Calu3 (cell line): ENCODE measurements at regions not wholly inside any gene's neighbourhood (a gene's known extent, or its start where the extent isn't known, plus 50 kb on each side); places are given as distances from the start of the nearest gene placed in this dataset.

Source experiments
- BruUV-seq: library from RNA; stranded (reverse); fragments of 400-500 nt; replicated peaks from 2 replicates; lab custom pipeline; 2021; lab: Mats Ljungman, UMichigan
- CTCF ChIA-PET: fragments of 300-600 bp; sonication (Branson Sonifier 250); formaldehyde crosslinking; loops from one replicate; lab custom pipeline; 2022; ENCODE audit warnings: antibody characterized with exemption; lab: Charles Lee
- DNase-seq: peaks from one replicate; pipeline ENCODE4 v3.0.0; 2022
- H3K27ac Mint-ChIP-seq: one replicate; pipeline ENCODE4 v1.8.0; 2022; ENCODE audit warnings: mixed read lengths; ENCODE audit not compliant: unreplicated experiment
- H3K27me3 Mint-ChIP-seq: one replicate; pipeline ENCODE4 v1.8.0; 2022; ENCODE audit warnings: mixed read lengths; ENCODE audit not compliant: unreplicated experiment
- H3K36me3 Mint-ChIP-seq: one replicate; pipeline ENCODE4 v1.8.0; 2022; ENCODE audit warnings: mild to moderate bottlenecking, moderate library complexity, mixed read lengths; ENCODE audit not compliant: insufficient read depth, unreplicated experiment
- H3K4me1 Mint-ChIP-seq: one replicate; pipeline ENCODE4 v1.8.0; 2022; ENCODE audit warnings: mild to moderate bottlenecking, low read depth, mixed read lengths; ENCODE audit not compliant: unreplicated experiment
- H3K4me3 Mint-ChIP-seq: one replicate; pipeline ENCODE4 v1.8.0; 2022; ENCODE audit warnings: mild to moderate bottlenecking, low read depth, moderate library complexity, mixed read lengths; ENCODE audit not compliant: unreplicated experiment
- H3K9me3 Mint-ChIP-seq: one replicate; pipeline ENCODE4 v1.8.0; 2022; ENCODE audit warnings: low read depth, mixed read lengths; ENCODE audit not compliant: unreplicated experiment
- intact Hi-C: fragments of 100-400 bp; cut with micrococcal nuclease; formaldehyde crosslinking; loops from one replicate; pipeline ENCODE4 v1.10.0; 2022; ENCODE audit not compliant: unreplicated experiment
- TF ChIP-seq, protein P1 (sequence below): fragments of 200-600 bp; IDR thresholded peaks from one replicate; pipeline ENCODE4 v1.8.0; 2022; ENCODE audit warnings: antibody characterized with exemption; ENCODE audit not compliant: unreplicated experiment

DNA sequence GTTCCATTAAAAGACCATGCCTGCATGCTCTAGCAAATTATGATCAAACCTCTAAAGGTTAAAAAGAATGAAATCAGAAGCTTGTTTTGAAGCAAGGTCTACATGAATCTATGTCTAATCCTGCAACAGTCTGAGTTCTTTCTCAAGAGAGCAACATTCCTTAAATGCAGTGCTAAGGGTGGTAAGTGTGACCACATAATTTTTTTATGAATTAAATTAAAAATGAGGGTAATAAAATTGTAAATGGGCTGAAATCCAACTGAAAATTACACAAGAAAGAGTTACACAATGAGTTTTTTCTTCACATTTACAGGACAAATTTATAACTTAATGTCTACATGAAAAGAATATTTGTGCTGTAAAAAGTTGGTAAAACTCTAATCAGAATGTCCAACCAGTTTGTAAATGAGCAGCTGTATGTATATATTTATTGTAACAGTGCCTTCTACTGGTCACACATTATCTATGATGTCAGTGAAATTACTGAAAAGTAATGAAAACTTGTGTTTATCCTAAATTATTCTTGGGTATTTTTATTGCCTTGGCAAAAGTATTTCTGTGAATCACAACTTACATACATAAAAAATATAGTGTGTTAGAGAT lies 336.3 kb upstream of the PITX2 start:
- Mint-ChIP-seq H3K36me3 (no peaks in the 10 kb centered on the region), H3K4me3 (no peak overlapping the region), H3K27ac (no peak overlapping the region), H3K9me3 (no peaks in the 10 kb centered on the region), H3K27me3 (no peaks in the 10 kb centered on the region), H3K4me1 (no peaks in the 10 kb centered on the region)
- no peak for DNase-seq
- no TSS peak for BruUV-seq
- CTCF ChIA-PET, result no interaction called here
- TF ChIP-seq, protein P1, sequence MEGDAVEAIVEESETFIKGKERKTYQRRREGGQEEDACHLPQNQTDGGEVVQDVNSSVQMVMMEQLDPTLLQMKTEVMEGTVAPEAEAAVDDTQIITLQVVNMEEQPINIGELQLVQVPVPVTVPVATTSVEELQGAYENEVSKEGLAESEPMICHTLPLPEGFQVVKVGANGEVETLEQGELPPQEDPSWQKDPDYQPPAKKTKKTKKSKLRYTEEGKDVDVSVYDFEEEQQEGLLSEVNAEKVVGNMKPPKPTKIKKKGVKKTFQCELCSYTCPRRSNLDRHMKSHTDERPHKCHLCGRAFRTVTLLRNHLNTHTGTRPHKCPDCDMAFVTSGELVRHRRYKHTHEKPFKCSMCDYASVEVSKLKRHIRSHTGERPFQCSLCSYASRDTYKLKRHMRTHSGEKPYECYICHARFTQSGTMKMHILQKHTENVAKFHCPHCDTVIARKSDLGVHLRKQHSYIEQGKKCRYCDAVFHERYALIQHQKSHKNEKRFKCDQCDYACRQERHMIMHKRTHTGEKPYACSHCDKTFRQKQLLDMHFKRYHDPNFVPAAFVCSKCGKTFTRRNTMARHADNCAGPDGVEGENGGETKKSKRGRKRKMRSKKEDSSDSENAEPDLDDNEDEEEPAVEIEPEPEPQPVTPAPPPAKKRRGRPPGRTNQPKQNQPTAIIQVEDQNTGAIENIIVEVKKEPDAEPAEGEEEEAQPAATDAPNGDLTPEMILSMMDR, result no peak
- intact Hi-C loops, result loop anchor here (1.0 to 10.0 kb wide), 2 partner anchors 154 to 328 kb away; no protein-coding TSS in a partner anchor

DNA sequence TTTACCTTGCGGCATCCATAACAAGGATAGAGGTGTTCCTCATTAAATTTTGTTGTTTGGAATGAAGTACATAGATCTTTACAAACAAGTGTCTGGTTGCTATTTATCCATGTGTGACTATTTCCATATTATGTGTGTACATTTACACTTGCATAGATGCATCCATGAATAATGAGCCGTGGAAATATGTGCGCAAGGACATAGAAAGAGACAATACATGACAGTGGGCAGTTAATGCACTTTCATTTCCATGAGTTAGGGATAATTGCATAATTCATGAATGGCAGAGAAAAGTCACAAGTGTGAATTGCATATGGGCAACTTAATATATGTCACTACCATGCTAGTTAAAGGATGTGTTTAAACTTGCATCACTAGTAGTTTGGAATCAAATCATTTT lies 338.2 kb upstream of the PITX2 start:
- H3K9me3 Mint-ChIP-seq, result no peaks in the 10 kb centered on the region
- TF ChIP-seq, protein P1, result no peak
- H3K27me3 Mint-ChIP-seq, result no peaks in the 10 kb centered on the region
- H3K4me3 Mint-ChIP-seq, result no peak overlapping the region
- H3K4me1 Mint-ChIP-seq, result no peaks in the 10 kb centered on the region
- no peaks in the 10 kb centered on the region for H3K36me3 Mint-ChIP-seq
- intact Hi-C loops, result no loop called here
- BruUV-seq, result no TSS peak
- CTCF ChIA-PET, result no interaction called here
- no peak for DNase-seq
- H3K27ac Mint-ChIP-seq, result no peak overlapping the region

DNA sequence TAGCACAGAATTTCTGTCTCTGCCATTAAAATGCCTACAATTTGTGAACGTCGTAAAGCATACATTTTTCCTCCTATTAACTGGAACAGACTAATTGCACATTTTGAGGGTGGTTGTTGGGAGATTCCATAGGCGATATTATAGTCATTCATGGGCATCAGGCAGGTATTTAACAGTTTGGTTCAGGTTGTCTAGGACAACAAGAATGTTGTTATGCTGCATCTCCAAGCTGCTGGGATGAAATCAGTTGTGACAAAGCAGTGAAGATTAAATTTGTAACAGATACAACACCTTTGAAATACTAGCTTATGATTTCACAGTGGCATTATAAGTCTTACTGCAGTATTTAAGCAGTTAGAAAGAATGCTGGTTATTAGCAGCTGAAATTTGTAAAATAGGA lies 339.7 kb upstream of the PITX2 start:
- BruUV-seq, result no TSS peak
- H3K27ac Mint-ChIP-seq, result no peak overlapping the region
- no peak for DNase-seq

DNA sequence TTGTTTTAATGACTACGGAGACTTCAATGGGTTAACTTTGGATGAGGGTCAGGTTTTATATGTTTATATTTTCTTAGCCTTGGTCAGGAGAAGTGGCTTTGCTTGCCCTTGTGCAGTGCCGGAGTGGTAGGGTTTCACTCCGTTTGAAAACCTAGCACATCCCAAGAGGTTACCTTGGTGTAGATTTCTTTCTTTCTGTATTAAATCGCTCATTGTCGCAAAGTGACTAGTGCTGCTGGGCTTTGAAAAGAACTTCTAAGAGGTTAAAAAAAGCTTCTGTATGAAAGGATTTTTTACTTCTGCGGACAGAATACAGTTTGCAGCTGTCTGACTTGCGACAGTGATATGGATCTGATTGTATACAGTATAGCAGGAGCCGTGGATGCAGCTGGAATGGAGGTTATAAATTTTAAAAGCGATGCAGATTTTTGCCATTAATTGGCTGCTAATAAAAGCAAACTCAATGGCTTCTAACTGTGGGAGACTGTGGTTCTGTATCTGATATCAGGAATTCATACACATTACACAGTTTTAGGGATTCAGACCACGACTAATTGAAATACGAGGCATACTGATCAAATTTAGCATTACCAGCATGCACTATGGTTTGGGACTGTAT lies 340.9 kb upstream of the PITX2 start:
- intact Hi-C loops, result no loop called here
- H3K4me3 Mint-ChIP-seq, result no peak overlapping the region
- H3K27ac Mint-ChIP-seq, result no peak overlapping the region

More for the DNA sequence above, 339.7 kb upstream of the PITX2 start:
- H3K4me1 Mint-ChIP-seq, result no peaks in the 10 kb centered on the region
- no peaks in the 10 kb centered on the region for H3K27me3 Mint-ChIP-seq
- intact Hi-C loops, result no loop called here
- no peaks in the 10 kb centered on the region for H3K9me3 Mint-ChIP-seq
- H3K4me3 Mint-ChIP-seq, result no peak overlapping the region
- no peaks in the 10 kb centered on the region for H3K36me3 Mint-ChIP-seq
- TF ChIP-seq, protein P1, result no peak
- CTCF ChIA-PET, result no interaction called here

More for the DNA sequence above, 340.9 kb upstream of the PITX2 start:
- Mint-ChIP-seq H3K27me3 (no peaks in the 10 kb centered on the region), H3K36me3 (no peaks in the 10 kb centered on the region), H3K4me1 (no peaks in the 10 kb centered on the region), H3K9me3 (no peaks in the 10 kb centered on the region)
- TF ChIP-seq, protein P1, result no peak
- DNase-seq, result no peak
- CTCF ChIA-PET, result no interaction called here
- BruUV-seq, result no TSS peak
